AG09309 (cell line): ENCODE measurements at regions not wholly inside any gene's neighbourhood (a gene's known extent, or its start where the extent isn't known, plus 50 kb on each side); places are given as distances from the start of the nearest gene placed in this dataset.

Experiments used
- DNase-seq: peaks from one replicate; pipeline ENCODE4 v3.0.0-alpha.2; 2010; ENCODE audit warnings: low read depth
- H3K4me3 ChIP-seq: 2 replicates; pipeline ENCODE4 v1.5.1; 2011; ENCODE audit warnings: mild to moderate bottlenecking, low read depth, low read length, moderate library complexity; ENCODE audit not compliant: control insufficient read depth
- TF ChIP-seq, protein P1 (sequence below): IDR thresholded peaks from 2 replicates; pipeline ENCODE4 v1.5.1; 2011; ENCODE audit warnings: mild to moderate bottlenecking, low read depth, low read length, inconsistent platforms; ENCODE audit not compliant: insufficient read depth, control insufficient read depth; ENCODE audit errors: missing control alignments

DNA sequence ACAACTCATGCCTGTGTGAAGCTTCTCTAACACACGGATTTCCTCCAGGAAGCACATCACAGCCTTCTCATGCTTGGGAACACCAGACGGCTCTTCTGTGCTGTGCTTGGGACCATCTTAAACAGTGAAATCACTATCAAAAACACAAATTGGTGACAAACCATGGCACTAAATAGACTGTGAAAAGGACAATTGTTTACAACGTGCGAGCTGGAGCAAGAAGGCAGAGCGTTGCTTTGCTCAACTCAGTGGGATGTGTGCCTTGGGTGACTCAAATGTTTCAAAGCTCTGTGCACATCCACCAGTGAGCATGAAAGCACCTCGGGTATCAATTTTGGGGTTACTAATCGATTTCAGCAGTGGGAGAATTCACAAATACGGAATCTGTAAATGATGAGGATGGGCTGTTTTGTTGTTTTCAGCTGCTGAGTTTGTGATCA lies 182.4 kb upstream of the ARL4C start:
- peak overlapping the region; percentile 6; the same call in 1 of the 2 replicates for H3K4me3 ChIP-seq
- TF ChIP-seq, protein P1, sequence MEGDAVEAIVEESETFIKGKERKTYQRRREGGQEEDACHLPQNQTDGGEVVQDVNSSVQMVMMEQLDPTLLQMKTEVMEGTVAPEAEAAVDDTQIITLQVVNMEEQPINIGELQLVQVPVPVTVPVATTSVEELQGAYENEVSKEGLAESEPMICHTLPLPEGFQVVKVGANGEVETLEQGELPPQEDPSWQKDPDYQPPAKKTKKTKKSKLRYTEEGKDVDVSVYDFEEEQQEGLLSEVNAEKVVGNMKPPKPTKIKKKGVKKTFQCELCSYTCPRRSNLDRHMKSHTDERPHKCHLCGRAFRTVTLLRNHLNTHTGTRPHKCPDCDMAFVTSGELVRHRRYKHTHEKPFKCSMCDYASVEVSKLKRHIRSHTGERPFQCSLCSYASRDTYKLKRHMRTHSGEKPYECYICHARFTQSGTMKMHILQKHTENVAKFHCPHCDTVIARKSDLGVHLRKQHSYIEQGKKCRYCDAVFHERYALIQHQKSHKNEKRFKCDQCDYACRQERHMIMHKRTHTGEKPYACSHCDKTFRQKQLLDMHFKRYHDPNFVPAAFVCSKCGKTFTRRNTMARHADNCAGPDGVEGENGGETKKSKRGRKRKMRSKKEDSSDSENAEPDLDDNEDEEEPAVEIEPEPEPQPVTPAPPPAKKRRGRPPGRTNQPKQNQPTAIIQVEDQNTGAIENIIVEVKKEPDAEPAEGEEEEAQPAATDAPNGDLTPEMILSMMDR: no peak
- DNase-seq: no peak

DNA sequence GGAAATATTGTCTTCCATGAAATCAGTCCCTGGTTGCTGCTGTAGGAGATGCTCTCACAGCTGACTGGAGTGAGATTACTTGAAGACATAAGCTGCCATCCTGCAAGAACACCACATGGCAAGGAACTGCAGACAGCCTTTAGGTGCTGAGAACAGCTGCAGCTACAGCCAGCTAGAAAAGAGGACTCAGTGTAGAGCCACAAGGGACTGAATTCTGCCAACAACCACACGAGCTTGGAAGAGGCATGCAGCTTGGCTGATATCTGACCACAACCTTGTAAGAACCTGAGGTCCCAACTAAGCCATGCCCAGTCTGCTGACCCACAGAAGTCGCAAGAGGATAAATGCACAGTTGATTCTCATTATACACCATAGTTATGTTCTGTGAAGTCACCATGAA lies 181.8 kb upstream of the ARL4C start:
- TF ChIP-seq, protein P1: no peak
- DNase-seq: peak; percentile 90
- H3K4me3 ChIP-seq: no peak overlapping the region

DNA sequence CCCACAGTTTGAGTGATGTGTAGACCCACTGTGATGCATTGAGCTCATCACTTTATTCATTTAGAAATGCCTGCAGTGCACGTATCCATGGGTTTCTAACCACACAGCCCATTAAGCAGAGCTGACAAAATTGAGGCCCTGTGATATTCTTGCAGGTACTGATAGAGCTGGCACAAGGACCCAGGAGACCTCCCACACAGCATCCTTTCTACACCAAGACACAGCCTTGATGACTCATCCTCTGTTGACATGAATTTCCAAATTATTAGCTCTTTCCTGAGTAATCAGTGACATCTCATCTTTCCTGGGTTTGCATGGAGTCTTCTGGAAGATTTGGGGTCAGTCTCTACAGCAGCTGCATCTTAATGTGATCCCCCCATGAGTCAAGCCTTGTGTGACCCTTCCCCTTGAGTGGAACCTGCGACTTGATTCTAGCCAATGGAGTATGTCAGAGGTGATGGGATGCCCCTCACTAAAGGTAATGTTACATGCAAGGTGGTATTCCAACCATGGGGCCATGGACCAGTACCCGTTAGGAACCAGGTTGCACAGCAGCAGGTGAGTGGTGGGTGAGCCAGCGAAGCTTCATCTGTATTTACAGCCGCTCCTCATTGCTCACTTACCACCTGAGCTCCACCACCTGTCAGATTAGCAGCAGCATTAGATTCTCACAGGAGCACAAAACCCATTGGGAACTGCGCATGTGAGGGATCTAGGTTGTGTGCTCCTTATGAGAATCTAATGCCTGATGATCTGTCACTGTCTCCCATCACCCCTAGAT lies 181.1 kb upstream of the ARL4C start:
- TF ChIP-seq, protein P1: no peak
- no peak for DNase-seq
- no peak overlapping the region for H3K4me3 ChIP-seq

DNA sequence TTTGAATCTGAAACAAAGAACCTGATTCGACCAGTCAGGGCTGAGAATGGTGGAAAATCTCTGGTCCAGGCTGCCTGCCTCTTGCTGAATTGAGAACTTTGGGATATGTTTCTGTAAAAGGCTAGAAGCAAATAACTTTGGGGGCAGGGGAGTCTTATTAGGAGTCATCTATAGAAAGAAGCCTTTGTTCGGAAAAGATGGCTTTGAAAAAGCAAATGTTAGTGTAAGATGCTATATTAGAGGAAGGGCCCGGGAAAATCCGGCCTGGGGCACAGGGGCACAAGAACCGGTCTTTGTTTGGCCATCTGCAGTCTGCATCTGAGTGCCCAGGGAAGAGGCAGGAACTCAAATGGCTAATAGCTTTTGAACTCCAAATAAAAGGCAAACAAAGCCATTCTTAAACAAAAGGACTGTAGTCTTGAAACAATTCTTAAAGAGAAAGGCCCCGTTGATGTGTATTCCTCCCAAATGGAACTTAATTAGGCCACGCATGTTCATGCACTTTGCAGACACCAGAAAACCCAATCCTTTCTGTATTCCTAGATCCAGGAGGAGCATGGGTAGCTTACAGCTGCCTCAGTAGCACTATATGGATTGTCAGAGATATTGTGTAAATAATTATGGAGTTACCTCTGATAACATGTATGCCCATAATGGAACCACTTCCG lies 180.0 kb upstream of the ARL4C start:
- TF ChIP-seq, protein P1: no peak
- no peak for DNase-seq
- no peak overlapping the region for H3K4me3 ChIP-seq

DNA sequence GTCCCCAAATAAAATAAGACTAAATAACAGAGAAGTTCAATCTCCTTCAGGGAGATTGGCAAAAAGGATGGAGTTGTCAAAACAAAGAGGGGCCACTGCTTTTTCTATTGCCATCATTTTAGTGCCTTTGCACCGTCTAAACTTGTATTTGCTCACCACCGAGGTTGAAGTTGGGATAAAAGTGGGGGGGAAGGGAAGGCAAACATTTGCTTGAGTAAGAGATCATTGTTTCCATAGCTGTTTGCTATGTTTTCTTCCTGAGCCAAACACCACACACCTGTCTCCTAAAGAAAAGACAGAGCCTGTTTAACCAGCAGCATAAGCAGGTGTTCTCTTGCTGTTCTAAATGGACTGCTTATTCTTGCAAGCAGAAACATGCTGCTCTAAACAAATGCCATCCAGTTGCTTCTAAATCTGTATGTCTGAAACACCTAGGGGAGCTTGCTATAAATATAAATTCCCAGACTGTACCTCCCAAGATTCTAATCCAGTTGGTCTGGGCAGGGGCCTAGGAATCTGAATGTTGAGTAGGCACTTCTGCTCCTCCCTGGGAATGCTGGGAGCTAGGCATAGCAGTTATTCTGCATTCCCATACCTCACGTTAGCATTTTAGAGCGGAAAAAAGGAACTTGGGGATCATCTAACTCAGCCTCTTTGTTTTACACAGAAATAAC lies 179.4 kb upstream of the ARL4C start:
- no peak overlapping the region for H3K4me3 ChIP-seq
- no peak for DNase-seq
- TF ChIP-seq, protein P1: no peak

DNA sequence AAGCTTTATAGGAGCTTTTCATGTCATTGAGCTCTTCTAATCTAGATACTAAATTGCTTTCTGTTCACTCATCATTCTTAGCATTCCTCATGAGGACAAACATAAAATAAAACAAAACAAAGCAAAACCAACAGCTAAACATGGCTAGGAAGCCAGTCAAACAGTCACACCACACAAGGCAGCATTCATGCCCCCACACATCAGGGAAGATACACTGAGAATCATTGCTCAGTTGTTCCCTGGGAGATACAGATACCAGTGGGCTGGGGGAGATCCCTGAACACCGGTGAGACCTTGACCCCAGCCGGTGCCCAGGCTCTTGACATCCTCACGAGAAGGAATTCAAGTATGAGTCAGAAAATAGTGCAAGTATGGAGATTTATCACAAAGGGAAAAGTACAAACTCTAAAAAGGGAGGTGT lies 177.9 kb upstream of the ARL4C start:
- H3K4me3 ChIP-seq: no peak overlapping the region
- TF ChIP-seq, protein P1: no peak

More for the DNA sequence above, 177.9 kb upstream of the ARL4C start:
- peak; percentile 52 for DNase-seq
